DMS53 treated with DMSO at 0.1 percent for 48 hours (cell line): ENCODE measurements at regions not wholly inside any gene's neighbourhood (a gene's known extent, or its start where the extent isn't known, plus 50 kb on each side); places are given as distances from the start of the nearest gene placed in this dataset.
"Not testable (repeated sequence)": the region's sequence is repeated elsewhere in the genome, so short reads cannot be mapped to it uniquely, and the experiment has no call there.

ENCODE experiments used
- DNase-seq: peaks from one replicate; lab custom pipeline; 2025; ENCODE audit not compliant: unreplicated experiment; lab: John Stamatoyannopoulos, UW

DNA sequence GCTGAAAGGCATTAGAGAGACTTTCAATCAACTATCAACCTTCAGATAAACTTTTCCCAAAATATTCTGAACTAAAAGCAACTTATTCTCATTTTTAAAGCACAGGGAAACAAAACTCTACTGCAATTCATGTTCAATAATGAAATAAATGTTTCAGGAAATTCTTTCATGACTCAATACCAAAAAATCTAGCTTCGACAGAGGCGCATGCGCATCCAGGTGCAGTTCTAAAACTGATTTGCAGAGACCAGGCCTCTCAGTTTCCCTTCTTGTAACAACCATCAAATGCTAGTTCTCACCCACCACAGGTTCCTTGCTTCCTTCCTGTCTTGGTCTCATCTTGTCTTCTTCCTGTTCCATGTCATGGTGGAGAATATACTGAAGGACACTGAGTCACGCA is 55.3 kb upstream of the NRBF2 start:
- no peak for DNase-seq

DNA sequence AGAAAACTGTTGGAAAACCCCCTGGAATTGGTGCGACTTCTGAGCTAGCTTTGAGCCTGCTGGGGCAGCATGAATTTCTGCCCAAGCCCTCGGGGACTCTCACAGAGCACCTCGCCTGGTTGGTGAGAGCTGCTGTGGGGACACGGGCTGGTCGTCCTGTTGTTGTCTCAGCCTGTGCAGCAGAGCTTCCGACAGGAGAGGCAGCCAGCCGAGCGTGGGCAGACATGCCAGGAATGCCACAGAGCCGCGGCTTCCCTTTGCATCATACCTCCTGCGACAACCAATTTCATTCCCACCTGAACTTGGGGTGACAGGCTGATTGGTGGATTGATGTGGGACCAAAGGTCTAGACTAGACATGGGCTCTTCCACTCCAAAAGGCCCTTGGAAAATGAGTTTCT is 60.2 kb upstream of the NRBF2 start:
- DNase-seq: no peak

DNA sequence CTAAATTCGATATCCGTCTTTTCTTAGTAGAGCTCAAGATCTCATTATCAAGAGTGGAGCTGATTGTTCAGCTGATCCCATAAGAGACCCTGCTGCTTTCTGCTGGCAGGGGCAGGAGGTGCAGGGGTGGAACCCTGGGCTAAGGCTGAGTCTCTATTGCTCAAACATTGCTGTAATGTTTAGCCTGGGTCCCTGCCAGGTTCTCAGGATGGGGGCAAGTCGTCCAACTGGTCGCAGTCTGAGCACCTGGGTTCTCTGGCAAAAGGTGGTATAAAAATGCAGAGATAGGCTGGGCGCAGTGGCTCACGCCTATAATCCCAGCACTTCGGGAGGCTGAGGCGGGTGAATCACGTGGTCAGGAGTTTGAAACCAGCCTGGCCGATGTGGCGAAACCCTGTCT is 62.0 kb upstream of the NRBF2 start:
- DNase-seq: no peak

DNA sequence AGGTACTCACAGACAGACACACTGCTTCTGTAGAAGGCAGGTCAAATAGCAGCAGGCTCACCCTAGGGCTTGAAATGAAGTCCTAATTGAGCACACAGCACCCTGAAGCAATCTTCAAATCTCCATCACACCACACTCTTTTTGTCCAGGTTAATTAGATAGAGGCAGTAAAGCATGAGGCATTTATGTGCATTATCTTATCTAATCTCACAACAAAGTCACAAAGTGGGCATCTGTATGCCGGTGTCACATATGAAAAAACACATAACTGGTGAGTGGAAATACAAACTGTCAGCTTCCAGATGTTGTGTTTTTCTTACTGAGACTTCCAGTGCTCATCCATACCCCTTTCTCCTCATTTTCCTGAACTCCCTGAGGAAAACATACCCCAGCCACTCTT is 63.8 kb upstream of the NRBF2 start:
- DNase-seq: no peak

DNA sequence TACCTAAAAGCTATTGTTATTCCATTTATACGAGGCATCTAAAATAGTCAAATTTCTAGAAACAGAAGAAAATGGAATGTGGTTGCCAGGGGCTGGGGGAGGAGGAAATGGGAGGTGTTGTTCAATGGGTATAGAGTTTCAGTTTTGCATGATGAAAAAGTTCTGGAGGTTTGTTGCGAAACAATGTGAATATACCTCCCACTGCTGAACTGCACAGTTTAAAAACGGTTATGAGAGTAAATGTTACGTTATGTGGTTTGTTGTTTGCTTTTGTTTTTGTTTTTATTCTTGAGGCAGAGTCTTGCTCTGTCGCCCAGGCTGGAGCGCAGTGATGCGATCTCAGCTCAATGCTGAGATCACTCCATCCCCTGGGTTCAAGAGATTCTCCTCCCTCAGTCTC is 64.9 kb upstream of the NRBF2 start:
- DNase-seq: no peak

DNA sequence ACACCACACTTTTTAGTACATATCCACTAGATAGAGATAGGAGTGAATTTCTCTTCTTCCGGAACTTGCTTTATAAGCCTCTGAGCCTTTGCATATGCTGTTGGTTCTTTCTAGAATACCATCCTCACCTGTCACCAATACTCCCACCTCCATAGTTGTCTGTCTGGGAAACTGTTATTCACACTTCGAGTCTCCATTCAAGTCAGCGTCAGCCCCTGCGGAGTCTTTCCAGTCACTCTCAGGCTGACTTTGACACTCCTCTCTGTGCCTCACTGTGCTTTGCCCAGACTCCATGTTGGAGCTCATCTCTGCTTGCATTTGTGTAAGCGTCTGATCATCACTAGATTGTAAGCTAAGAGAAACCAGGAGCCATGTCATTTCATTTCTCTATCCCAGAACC is 66.5 kb upstream of the NRBF2 start:
- no peak for DNase-seq

DNA sequence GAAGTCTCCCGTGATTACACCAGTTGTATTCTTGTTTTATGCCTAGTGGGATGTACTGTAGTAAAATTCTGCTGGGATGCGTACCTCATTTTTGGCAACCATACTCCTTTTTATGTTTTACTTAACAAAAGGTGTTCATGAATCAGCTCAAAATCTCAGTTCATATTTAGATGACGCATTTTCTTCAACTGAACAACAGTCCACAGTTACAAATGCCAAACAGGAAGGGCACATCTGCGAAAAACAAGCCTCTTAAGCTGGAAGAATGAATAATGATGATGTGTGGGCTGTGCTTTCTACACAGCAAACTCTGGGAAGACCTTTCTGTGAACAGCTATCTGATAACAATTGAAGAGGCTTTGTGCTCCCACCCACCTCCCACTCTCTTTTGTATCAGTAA is 68.4 kb upstream of the NRBF2 start:
- DNase-seq: no peak

DNA sequence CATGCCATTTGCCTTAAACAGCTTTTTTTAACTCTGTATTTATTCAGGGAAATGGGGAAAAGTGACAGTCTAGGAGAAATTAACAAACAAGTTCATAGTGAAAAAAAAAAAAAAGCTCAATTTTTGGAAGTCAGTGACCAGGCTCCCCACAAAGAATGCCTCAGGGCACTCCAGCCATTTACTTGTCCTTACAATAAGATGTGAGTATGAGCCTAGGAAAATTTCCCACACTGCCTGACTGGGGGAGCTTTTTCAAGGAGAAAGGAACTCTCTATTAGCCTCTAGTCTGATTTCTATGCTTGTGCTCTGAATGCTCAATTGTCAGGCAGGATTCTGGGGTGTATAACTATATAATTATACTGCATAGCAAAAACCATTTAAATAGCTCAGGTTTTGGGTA is 74.9 kb upstream of the NRBF2 start:
- no peak for DNase-seq

DNA sequence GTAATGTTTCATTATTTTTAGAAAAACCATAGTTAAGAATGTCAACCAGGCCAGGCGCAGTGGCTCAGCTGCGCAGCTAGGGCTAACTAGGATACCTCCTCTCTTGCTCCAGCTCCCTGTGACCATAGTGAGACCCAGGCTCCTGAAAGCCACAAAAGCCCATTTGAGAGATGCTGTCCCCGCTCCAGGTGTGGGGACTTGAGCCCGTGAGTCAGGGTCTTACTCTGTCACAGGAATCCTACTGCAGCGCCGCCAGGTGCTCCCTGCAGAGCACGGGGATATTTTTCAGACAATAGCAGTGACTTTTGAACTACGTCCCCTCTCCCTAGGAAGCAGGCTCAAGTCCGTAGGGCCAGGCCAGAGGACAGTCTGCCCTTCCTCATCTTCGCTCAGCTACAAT is 75.6 kb upstream of the NRBF2 start:
- no peak for DNase-seq

DNA sequence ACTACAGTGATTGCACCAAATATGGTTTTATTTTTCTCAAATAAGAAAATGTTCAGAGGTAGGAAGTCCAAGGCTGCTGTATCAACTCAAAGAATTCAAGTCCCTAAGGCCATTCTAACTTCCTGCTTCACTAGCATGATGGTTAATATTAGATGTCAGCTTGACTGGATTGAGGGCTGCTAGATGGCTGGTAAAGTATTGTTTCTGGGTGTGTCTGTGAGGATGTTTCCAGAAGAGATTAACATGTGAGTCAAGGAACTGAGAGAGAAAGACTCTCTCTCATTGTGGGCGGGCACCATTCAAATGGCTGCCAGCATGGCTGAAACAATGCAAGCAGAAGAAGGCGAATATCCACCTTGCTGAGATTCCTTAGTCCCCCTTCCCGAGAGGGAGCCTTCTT is 77.4 kb upstream of the NRBF2 start:
- no peak for DNase-seq

DNA sequence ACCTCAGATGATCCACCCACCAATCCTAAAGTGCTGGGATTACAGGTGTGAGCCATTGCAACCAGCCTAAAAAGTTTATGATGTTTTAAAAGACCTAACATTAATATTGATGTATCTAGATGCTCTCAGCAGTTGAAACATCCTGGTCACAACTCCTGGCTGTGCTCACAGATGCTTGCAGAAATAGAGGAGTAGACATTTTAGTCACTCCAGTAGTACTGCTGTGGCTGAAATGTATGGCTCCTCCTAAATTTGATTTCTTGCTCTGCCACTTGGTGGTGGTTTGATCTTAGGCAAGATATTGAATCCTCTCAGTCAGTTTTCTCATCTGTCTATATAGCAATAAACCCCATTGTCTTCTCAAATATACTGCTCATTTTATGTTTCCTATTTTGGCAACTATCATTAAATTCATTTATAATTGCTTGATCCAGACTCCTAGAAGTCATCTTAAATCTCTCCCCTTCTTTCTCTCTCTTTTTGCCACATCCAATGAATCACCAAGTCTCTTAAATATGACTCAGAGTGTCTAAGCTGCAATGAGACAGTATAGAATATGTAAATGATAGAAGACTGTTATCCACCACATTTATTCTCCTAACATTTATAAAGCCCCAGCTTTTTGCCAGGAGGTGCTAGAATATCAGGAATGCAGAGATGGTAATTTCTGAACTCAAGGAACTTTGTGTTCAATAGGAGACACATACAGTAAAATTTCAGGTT is 78.1 kb upstream of the NRBF2 start:
- DNase-seq: no peak

DNA sequence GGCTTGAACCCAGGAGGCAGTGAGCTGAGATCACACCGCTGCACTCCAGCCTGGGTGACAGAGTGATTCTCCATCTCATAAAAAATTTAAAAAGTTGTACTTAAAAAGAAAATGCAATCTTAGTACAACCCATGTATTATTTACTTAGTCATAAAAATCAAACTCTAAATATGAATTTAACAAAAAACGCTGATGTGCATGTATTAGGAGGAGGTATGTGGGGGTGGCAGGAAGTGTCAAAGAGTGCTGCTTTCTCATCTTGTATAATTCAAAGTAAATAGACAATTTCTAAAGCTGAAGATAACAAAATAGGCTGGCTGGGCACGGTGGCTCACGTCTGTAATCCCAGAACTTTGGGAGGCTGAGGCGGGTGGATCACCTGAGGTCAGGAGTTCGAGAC is 81.0 kb upstream of the NRBF2 start:
- DNase-seq: no peak

DNA sequence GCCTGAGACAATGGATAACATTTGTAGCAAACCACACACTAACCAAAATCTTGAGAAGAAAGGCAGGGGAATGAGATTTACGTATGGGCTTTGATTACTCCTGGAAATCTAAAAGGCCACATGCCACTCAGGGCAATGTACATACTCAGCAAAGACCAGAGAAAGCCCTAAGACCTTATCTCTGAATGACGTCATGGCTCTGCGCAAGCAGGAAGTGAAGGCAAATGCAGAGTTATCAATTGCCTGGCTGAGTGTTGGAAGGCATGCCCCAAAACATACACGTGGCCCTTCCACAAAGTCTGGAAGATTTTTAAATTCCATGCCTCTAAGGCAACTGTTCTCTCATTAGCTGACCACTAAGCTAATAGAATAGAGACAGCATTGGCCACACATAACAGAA is 90.9 kb upstream of the NRBF2 start:
- no peak for DNase-seq

DNA sequence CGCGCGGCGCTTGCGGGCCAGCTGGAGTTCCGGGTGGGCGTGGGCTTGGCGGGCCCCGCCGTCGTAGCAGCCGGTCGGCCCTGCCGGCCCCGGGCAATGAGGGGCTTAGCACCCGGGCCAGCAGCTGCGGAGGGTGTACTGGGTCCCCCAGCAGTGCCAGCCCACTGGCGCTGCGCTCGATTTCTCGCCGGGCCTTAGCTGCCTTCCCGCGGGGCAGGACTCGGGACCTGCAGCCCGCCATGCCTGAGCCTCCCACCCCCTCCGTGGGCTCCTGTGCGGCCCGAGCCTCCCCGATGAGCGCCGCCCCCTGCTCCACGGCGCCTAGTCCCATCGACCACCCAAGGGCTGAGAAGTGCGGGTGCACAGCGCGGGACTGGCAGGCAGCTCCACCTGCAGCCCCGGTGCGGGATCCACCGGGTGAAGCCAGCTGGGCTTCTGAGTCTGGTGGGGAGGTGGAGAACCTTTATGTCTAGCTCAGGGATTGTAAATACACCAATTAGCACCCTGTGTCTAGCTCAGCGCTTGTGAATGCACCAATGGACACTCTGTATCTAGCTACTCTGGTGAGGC is 99.4 kb upstream of the NRBF2 start:
- DNase-seq: not testable (repeated sequence)

DNA sequence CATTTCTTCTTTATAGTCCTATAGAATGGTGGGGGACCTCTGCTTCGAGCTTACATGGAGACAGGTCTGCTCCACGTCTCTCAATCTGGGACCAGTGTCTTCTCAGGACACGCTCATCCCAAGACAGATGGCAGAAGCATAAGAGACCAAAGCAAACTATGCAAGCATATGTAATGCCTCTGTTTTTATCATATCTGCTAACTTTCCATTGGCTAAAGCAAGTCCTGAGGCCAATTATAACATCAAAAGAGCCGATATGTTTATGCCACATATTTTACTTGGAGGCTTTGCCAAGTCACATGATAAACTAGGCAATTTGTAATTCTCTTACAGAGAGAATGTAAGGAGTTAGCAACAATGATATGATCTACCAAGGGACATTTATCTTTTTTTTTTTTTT is 102.6 kb upstream of the NRBF2 start:
- DNase-seq: no peak

DNA sequence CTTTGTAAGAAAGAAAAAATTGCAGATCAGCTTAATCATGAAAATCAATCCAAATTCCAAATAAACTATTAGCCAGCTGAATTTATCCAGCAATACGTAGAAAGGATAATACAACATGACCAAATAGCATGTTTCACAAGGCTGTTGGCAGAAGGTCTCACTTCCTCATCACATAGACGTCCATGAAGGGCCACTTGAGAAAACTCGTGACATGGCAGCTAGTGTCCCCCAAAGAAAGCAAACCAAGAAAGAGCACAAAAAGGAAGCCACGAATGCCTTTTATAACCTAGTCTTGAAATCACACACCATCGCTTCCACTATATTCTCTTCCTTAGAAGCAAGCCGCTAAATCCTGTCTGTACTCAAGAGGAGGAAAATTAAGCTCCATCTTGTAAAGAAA is 105.6 kb upstream of the NRBF2 start:
- no peak for DNase-seq

DNA sequence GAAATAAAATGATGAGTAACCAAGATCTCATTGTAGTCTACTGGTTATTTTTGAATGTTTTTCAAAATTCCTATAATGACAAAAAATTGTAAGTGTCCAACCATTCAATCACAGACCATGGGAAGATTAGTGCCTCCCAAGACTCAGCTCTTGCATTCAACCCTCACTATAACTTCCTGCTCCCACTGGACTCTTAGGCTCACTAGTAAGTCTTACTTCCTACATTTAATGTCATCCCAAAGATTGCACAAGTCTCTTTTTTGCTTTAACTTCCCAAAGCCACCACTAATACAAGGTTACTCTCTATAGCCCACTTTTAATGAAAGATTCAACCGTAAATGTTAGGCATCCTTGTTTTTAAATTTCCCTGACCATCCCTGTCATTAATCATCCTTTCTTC is 111.9 kb upstream of the NRBF2 start:
- DNase-seq: no peak

DNA sequence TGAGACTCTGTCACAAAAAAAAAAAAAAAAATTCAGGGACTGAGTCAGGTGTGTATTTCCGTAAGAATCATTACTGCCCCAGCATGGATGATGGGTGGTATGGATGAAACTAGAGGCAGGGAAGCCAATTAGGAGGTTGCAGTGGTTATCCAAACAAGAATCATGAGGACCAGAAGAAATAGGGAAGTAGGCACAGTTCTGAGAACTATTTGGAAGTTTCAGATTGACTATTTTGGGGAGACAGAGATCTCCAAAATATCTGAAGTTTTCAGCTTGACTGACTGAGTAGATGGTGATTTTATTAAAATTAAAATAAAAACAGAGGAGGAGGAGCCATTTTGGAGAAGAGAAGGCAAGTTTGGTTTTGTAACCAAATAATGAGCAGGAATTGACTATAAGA is 119.4 kb upstream of the NRBF2 start:
- no peak for DNase-seq

DNA sequence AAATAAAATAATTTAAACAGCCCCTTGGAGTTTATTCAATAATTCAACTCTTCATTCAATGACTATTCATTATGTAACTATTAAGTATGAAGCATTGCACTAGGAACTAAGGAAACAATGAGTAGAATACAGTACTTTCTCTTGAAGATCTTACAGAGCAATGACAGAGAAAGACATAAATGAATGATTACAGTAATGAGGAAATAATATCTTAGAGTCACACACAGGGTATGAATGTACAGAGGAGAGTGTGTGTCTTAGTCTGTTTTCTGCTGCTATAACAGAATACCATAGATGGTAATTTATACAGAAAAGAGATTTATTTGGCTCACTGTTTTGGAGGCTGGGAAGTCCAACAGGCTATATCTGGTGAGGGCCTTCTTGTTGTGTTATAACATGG is 120.5 kb upstream of the NRBF2 start:
- DNase-seq: no peak

DNA sequence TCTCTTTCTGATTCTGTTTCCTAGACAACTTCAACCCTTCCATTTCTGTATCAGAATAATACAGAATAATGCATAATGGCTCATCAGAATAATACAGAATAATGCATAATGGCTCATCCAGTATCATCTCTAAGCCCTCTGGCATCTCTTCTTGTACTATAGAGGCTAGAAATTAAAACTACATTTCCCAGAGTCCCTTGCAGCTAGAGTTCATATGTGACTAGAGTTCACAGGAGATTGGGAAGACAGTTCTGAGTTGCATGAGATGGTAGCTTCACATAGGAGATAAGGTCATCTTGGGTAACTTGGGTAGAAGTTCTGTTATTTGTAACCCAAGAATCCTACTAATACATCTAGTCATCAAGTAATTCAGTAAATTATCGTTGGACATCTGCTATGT is 122.9 kb upstream of the NRBF2 start:
- DNase-seq: no peak

DNA sequence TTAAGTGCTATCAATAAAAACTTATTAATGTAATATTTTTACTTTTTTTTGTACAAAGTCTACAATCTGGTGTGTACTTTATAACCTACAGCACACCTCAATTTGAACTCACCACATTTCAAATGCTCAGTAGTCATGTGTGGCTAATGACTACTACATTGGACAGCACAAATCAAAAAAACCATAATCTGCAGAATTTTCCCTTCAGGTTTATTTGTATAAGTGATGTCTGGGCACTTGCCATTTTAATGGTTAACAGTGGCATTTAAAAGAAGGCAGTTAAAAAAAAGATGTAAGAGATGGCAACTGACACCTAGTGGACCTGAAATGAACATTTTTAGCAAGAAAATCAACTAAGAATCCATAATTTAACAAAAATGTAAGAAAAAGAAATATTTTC is 124.6 kb upstream of the NRBF2 start:
- no peak for DNase-seq

DNA sequence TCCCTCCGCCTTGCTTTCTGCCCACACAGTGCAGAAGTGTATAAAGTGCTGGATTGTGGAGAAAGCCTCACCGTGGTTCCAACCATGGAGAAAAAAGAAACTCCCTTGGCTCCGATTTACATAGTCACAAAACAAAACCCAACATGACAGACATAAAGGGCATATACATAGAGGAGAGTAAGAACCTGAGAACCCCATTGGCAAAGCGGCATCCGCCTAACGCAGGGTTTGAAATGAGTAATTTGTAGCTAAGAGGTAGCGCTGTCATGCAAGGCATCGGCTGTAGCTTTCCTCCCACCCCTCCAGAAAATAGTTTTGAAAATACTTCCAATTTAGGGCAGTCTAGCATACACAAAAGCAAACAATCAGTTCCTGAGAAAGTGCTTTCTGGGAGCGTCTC is 126.0 kb upstream of the NRBF2 start:
- no peak for DNase-seq

DNA sequence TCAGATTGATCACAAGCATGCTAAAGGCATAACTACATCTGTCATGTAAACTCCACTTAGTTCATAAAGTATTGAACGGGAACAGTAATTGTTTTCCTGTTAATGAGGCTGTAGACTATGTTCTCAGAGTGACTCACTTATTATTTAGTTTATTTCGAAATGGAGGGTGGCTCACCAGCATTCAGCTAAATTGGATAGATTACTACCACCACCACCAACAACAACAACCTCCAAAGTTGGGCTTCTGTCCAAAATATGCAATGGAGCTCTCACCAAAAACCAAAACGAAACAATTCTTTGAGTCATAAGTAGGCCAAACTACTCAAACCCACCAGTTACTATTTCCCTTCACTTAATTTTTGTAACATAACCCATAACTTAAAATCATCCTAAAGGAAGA is 127.9 kb upstream of the NRBF2 start:
- no peak for DNase-seq
